ENCODE measurements at regions not wholly inside any gene's neighbourhood (a gene's known extent, or its start where the extent isn't known, plus 50 kb on each side); places are given as distances from the start of the nearest gene placed in this dataset.
"Not testable (repeated sequence)": the region's sequence is repeated elsewhere in the genome, so short reads cannot be mapped to it uniquely, and the experiment has no call there.

- DNase-seq = not testable (repeated sequence)
Observed at GRCh38 chr9:138214548-138214947, 337.0 kb downstream of the CACNA1B start.

GRCh38 chr9:138215588-138215987, 338.0 kb downstream of the CACNA1B start:
- DNase-seq = not testable (repeated sequence)

GRCh38 chr9:138216817-138217216, 339.2 kb downstream of the CACNA1B start:
- DNase-seq = not testable (repeated sequence)

- not testable (repeated sequence) for DNase-seq
Observed at GRCh38 chr9:138217284-138217850, 339.8 kb downstream of the CACNA1B start.

- DNase-seq = not testable (repeated sequence)
Observed at GRCh38 chr9:138219249-138219648, 341.7 kb downstream of the CACNA1B start.

- DNase-seq = not testable (repeated sequence)
Observed at GRCh38 chr9:138221446-138222054, 344.0 kb downstream of the CACNA1B start.

GRCh38 chr9:138237099-138237498, 359.5 kb downstream of the CACNA1B start:
- DNase-seq = not testable (repeated sequence)

GRCh38 chr9:138282903-138283302, 405.3 kb downstream of the CACNA1B start:
- not testable (repeated sequence) for DNase-seq
